Embryonic facial prominence (tissue), 1 donor: ENCODE measurements at regions not wholly inside any gene's neighbourhood (a gene's known extent, or its start where the extent isn't known, plus 50 kb on each side); places are given as distances from the start of the nearest gene placed in this dataset.
"Not testable (repeated sequence)": the region's sequence is repeated elsewhere in the genome, so short reads cannot be mapped to it uniquely, and the experiment has no call there.

Source experiments
- DNase-seq: peaks from one replicate; pipeline ENCODE4 v3.0.0-alpha.2; 2016; ENCODE audit errors: extremely low spot score

- DNase-seq, result no peak
Observed at GRCh38 chr10:10007957-10008356, 1009.7 kb upstream of the CELF2 start.

- DNase-seq, result no peak
Observed at GRCh38 chr10:10010397-10010796, 1007.3 kb upstream of the CELF2 start.

- no peak for DNase-seq
Observed at GRCh38 chr10:10014846-10015245, 1002.8 kb upstream of the CELF2 start.

- DNase-seq, result no peak
Observed at GRCh38 chr10:10017716-10018115, 1000.0 kb upstream of the CELF2 start.

GRCh38 chr10:10020945-10021344 lies 996.7 kb upstream of the CELF2 start:
- no peak for DNase-seq

- no peak for DNase-seq
Observed at GRCh38 chr10:10032991-10033390, 984.7 kb upstream of the CELF2 start.

GRCh38 chr10:10038348-10038747 lies 979.3 kb upstream of the CELF2 start:
- DNase-seq, result no peak

GRCh38 chr10:10039595-10039994 lies 978.1 kb upstream of the CELF2 start:
- DNase-seq, result no peak

GRCh38 chr10:10043083-10043482 lies 974.6 kb upstream of the CELF2 start:
- DNase-seq, result no peak

GRCh38 chr10:10044922-10045764 lies 972.5 kb upstream of the CELF2 start:
- no peak for DNase-seq

- no peak for DNase-seq
Observed at GRCh38 chr10:10045765-10046028, 972.0 kb upstream of the CELF2 start.

GRCh38 chr10:10047426-10047825 lies 970.2 kb upstream of the CELF2 start:
- no peak for DNase-seq

- DNase-seq, result no peak
Observed at GRCh38 chr10:10053051-10053450, 964.6 kb upstream of the CELF2 start.

GRCh38 chr10:10054466-10054865 lies 963.2 kb upstream of the CELF2 start:
- DNase-seq, result no peak

- no peak for DNase-seq
Observed at GRCh38 chr10:10055656-10056442, 961.8 kb upstream of the CELF2 start.

GRCh38 chr10:10056961-10057360 lies 960.7 kb upstream of the CELF2 start:
- no peak for DNase-seq

GRCh38 chr10:10067644-10068043 lies 950.0 kb upstream of the CELF2 start:
- no peak for DNase-seq

GRCh38 chr10:10074847-10075246 lies 942.8 kb upstream of the CELF2 start:
- not testable (repeated sequence) for DNase-seq

GRCh38 chr10:10078446-10078845 lies 939.2 kb upstream of the CELF2 start:
- no peak for DNase-seq

GRCh38 chr10:10092581-10092980 lies 925.1 kb upstream of the CELF2 start:
- no peak for DNase-seq

- DNase-seq, result no peak
Observed at GRCh38 chr10:10093021-10093420, 924.7 kb upstream of the CELF2 start.

- DNase-seq, result no peak
Observed at GRCh38 chr10:10094691-10095090, 923.0 kb upstream of the CELF2 start.

- DNase-seq, result no peak
Observed at GRCh38 chr10:10096296-10096695, 921.4 kb upstream of the CELF2 start.
